GM18508 (cell line): ENCODE measurements at regions not wholly inside any gene's neighbourhood (a gene's known extent, or its start where the extent isn't known, plus 50 kb on each side); places are given as distances from the start of the nearest gene placed in this dataset.
"Not testable (repeated sequence)": the region's sequence is repeated elsewhere in the genome, so short reads cannot be mapped to it uniquely, and the experiment has no call there.

Source experiments
- ATAC-seq: cut with Tn5 transposase; IDR thresholded peaks from one replicate; pipeline ENCODE4 v1.9.1; 2021; ENCODE audit warnings: moderate number of reproducible peaks; ENCODE audit not compliant: insufficient read depth, unreplicated experiment

DNA sequence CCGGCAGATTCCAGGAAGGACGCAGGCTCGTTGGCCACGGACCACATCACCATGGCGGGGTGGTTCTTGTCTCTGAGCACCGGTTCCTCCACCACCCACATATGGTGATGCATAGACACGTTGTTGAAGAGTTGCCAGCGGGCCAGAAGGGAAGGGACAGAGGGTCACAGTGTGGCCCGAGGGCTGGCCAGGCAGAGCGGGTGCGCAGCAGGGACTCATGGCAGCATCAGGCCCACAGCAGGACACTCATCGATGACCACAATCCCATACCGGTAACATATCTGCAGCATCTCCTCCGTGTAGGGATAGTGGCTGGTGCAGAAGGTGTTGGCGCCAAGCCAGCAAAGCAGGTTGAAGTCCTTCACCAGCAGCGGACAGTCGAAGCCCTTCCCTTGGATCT is 469.2 kb upstream of the FAM174A start:
- ATAC-seq: not testable (repeated sequence)

GRCh38 chr5:100043475-100043874 is 491.7 kb upstream of the FAM174A start:
- ATAC-seq: no peak

- ATAC-seq: no peak
These were observed 508.6 kb upstream of the FAM174A start for GRCh38 chr5:100026606-100027005.

DNA sequence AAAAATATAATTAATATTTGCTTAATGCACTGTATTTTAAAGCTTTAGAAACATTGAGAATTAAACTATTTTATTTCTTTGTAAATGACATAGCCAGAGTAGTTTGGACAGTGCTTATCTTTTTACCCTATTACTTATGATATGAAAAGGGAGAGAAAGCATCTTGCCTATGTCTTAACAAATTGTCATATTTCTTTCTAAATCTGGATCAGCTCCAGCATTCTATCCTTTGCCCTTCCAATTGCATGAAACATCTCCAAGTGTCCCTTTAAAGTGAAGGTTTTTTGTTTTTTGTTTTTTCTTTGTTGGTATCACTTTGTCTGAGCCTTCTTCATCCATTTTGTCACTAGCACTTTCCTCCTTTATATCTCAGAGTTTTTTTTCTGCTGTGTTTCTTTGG is 511.6 kb upstream of the FAM174A start:
- ATAC-seq: no peak

DNA sequence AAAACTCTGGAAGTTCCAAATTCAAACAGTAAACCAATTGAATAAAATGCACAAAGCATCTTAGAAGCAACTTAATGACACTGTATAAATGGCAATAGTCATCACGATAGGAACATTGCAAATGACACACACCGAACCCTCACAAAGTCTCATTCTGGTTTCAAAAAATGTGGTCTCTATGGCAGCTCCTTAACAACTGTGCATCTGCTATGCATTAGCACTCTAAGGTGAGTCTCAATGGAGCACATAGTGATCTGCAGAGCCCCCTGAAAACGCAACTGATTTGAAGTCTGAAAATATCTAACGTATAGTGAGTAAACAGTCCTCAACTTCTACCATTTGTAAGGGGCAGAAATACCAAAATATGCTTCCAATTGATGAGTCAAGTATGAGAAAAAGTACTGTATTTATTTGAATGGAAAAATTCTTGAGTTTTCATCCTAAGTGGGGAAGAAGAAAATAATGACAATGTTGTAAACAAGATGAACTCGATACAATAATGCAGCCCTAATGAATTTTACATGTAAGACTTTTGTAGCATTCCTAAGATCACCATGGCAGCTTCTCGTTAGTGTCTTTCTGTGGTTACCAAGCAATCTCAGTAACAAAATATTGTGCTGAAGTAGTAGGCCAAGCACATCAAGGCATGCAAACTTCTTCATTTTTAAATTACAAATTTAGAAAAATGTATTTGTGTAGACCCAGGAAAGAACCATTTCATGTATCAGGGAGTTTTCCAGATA is 517.5 kb upstream of the FAM174A start:
- no peak for ATAC-seq

DNA sequence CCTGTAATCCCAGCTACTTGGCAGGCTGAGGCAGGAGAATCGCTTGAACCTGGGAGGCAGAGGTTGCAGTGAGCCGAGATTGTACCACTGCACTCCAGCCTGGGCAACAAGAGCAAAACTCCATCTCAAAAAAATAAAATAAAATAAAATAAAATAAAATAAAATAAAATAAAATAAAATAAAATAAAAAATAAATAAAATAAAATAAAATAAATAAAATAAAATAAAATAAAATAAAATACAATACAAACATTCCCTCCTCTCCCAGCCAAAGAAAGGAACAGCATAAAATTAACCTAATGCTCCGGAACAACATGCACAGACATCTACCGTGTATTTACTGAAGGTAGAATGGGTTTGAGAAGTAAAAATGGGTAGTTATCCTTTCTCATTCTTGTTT is 521.9 kb upstream of the FAM174A start:
- not testable (repeated sequence) for ATAC-seq

GRCh38 chr5:100011160-100011559 is 524.0 kb upstream of the FAM174A start:
- not testable (repeated sequence) for ATAC-seq

GRCh38 chr5:100004969-100005368 is 530.2 kb upstream of the FAM174A start:
- ATAC-seq: no peak

DNA sequence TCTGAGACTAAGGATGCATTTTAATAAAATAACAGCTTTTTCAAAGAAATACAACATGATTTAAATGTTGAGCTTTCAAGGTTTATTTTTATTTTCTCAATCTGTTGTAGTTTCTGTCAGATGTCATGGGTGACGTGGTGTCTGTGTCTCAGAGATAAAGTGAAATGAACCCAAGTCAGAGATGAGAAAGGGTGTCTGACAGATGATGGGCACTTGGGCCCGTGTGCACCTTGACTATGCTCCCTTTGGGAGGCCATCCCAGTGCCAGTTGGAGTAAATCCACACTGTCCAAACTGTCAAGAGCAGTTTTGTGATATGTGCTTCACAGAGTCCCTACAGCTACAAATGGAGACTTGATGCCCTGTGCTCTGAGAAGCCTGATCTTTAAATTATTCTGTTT is 536.9 kb upstream of the FAM174A start:
- ATAC-seq: no peak

DNA sequence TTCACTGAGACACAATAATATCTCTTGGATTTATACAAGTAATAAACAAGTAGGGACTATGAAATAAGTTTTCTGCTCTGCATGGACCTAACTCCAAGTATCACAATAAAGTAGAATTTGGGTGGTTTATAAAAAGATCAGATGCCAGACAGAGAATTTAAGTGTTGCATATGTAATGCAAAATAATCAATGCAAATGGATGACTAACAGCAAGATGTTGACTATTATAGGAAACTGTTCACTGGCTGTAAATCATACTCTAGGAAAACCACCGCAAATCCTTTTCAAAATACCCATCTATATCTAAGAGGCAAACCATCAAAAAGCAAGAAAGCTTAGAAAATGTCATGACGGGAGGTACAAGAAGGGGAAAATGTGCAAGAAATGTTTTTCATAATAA is 539.8 kb upstream of the FAM174A start:
- ATAC-seq: no peak

DNA sequence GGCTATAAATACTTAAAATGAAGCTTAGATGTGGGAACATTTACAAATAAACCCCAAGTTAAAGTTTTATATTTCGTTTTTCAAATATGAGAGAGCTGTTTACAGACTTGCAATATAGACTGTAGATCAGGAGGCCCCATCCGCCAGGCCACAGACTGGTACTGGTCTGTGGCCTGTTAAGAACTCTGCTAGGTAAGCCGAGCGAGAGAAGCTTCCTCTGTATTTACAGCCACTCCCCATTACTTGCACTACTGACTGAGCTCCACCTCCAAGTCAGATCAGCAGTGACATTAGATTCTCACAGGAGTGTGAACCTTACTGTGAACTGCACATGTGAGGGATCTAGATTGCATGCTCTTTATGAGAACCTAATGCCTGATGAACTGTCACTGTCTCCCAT is 561.4 kb upstream of the FAM174A start:
- ATAC-seq: no peak

DNA sequence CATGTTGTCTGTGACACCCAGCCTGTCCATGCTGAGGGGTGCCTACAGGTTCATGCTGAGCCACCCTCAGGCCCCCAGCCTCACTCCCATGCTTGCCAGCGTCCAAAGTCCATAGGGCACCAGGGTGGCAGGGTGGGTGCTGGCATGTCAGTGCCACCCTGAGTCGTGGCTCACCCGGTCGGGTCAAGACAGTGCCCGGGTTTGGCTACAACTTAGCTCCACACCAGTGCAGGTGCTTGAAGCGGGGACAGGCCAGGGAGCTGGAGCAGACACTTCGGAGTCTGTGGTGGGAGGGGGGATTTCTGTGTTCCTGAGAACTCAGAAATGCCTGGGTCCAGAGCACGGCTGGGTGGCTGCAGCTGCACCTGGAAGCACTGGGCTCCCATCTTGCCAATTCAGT is 579.2 kb upstream of the FAM174A start:
- ATAC-seq: no peak

DNA sequence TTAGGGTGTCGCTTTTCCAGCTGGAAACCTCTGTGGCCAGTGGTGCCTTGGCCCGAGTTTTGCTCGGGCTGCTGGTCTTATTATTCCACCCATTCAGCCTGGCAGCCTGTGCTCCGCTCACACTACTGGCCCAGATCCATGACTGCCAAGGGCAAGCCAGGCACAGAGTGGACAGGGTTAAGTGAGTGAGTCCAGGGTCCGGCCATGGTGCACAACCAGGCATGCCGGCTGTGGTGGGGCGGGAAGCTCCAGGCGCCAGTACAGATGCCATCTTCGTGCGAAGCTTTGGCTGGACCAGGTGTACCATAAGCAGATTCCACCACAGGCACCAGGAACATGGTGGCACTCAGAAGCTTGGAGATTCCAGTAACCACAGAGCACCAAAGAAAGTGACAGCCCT is 580.2 kb upstream of the FAM174A start:
- no peak for ATAC-seq

DNA sequence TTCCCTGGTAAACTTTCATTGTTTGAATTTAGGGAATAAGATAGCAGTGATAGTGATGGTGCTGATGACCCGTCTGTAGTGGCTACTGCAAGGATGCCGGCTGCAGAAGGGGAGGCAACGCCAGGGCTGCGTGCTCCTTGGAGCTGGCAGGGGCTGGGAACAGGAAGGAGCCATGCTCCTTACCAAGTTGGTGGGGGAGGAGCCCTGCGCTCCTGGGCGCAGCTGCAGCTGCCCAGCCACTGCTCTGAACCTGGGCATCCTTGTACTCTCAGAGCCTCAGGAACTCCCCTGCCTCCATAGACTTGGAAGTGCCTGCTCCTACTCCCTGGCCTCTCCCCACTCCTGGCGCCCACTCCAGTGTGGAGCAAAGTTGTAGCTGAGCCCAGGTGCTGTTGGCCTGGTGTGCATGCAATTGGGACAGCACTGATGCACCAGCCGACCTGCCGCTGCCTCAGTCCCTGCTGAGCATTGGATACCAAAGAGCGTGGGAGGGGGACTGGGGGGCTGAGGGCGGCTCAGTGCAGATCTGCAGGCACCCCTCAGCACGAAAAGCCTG is 585.1 kb upstream of the FAM174A start:
- ATAC-seq: no peak

- no peak for ATAC-seq
These were observed 585.8 kb upstream of the FAM174A start for GRCh38 chr5:99949361-99949760.

DNA sequence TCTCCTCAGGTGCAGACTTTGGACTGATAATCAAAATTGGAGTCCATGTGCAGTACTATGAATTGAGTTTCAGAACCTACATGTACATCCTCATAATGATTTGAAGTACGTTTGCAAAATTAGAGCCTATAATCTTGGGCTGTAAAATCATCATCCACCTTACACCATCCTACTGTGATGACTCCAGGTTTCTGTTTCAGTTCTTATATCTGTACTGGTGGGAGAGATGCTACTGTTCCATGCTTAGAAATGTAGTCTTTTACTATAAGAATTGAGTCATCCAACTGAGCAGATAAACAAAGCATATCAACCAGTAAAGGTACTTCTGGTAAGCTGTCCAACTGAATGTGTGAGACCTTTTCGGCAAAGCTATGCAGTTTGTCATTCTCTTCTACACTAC is 586.3 kb upstream of the FAM174A start:
- ATAC-seq: no peak

DNA sequence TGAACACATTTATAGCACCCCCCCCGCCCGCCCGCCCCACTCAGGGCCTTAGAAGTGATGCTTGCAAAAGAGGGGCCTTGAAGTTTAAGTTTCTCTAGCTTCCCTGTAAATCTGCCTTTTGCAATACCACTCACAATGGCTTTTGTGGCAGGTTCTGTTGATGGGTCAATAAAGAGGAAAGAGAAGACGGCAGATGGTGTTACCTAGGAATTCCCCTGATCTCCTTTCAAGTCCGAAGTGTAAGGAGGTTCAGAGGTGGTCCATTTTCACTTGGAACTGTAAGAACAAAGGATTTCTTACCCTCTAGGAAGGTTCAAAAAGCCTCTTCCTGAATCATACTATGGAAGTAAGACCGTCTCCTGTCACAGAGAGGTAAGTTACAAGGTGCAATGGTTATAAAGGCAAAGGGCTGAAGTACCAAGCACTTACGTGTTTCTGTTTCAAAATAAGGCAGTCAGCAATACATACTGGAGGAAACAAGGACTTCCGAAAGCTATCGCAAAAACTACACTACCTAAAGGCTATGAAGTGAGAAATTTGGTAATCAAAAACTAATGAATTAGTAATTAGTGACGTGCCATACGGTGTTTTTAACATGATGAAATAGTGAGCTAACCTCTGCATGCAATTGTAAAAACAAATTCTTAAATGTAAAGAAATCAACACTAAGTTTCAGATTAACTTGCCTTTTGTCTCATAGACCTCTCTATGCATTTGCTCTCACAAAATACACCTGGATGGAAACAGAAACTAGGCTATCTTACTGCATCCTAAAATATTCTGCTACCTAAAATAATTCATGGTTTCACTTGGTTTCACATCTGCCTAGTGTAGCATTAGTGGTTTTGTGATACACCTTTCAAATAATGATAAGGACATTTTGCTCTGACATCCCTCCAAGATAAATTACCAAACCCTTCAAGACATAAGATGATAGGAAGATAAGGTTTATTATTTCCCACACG is 589.4 kb upstream of the FAM174A start:
- peak; percentile 46 for ATAC-seq

GRCh38 chr5:99940540-99940939 is 594.6 kb upstream of the FAM174A start:
- no peak for ATAC-seq

DNA sequence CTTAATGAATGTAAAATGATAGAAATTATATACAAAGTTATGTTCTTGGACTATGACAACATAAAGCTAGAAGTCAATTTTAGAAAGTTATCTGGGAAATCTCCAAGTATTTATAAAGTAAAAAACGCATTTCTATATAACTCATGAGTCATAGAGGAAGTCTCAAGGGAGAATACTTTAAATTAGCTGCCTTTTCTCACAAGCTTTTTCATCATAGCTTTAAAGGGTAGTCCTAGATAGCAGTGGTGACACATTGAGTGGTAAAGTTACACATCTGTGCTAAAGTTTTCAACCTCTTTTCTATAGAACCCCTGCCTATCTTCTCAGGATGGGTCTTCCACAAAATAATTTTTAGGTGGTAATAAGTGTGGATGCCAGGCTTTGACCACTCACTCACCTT is 598.3 kb upstream of the FAM174A start:
- ATAC-seq: no peak

GRCh38 chr5:99929806-99930135 is 605.4 kb upstream of the FAM174A start:
- ATAC-seq: no peak

GRCh38 chr5:99929067-99929805 is 605.9 kb upstream of the FAM174A start:
- no peak for ATAC-seq
